C4-2B (cell line): ENCODE measurements at regions not wholly inside any gene's neighbourhood (a gene's known extent, or its start where the extent isn't known, plus 50 kb on each side); places are given as distances from the start of the nearest gene placed in this dataset.
A peak's percentile ranks its signal among the peaks of the same experiment; 100 is the strongest.
"Not testable (repeated sequence)": the region's sequence is repeated elsewhere in the genome, so short reads cannot be mapped to it uniquely, and the experiment has no call there.

Source experiments
- H3K27ac ChIP-seq: fragments of 450-650 bp; 2 replicates; pipeline ENCODE4 v1.5.1; 2017
- CTCF ChIP-seq: fragments of 450-650 bp; conservative IDR thresholded peaks from 2 replicates; pipeline ENCODE4 v1.5.1; 2017; ENCODE audit warnings: mild to moderate bottlenecking
- ZFX ChIP-seq: fragments of 450-650 bp; IDR thresholded peaks from 2 replicates; pipeline ENCODE4 v1.6.1; 2017

- H3K27ac ChIP-seq, result peak overlapping the region; percentile 54; the same call in 1 of the 2 replicates
- no peak for TF ChIP-seq ZFX
- no peak for TF ChIP-seq CTCF
Observed at GRCh38 chr15:69868756-69869155, 229.0 kb downstream of the TLE3 start.

DNA sequence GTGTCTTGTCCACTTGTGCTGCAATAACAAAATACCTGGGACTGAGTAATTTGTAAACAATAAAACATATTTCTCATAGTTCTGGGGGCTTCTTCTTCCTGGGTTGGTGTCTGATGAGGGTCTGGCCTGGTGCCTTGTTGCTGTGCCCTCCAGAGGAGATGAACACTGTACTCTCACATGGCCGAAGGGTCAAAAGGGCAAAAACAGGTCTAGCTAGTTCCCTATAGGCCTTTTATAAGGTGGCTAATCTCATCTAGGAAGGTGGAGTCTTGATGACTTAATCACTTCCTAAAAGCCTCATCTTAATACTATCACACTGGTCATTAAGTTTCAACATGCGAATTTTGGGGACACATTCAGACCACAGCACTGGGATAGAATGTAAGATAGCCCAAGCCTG, 228.4 kb downstream of the TLE3 start:
- TF ChIP-seq CTCF (no peak), ZFX (no peak)
- peak overlapping the region; percentile 54 for H3K27ac ChIP-seq

- TF ChIP-seq CTCF (no peak), ZFX (no peak)
- peak overlapping the region; percentile 54 for H3K27ac ChIP-seq
Observed at GRCh38 chr15:69869881-69870505, 227.7 kb downstream of the TLE3 start.

GRCh38 chr15:69871511-69872134, 226.1 kb downstream of the TLE3 start:
- H3K27ac ChIP-seq, result no peak overlapping the region
- TF ChIP-seq CTCF, result no peak

DNA sequence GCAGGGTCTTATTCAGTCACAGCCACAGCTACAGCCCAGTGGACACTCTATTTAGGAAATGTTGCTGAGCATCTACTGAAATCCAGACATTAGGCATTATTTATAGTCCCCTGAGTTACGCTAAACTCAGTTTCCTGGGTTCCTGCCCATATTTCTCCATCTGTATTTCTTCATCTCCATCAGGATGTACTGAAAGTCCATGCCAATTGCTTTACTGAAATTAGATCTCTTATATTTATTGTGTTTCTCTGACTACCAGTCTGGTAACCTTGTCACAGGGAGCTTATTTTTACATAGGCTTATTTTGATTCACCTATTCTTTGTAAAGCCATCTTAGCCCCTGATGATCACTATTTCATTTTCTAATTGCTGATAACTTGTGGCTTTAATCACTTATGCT, 223.9 kb downstream of the TLE3 start:
- TF ChIP-seq ZFX (no peak), CTCF (no peak)
- no peak overlapping the region for H3K27ac ChIP-seq

DNA sequence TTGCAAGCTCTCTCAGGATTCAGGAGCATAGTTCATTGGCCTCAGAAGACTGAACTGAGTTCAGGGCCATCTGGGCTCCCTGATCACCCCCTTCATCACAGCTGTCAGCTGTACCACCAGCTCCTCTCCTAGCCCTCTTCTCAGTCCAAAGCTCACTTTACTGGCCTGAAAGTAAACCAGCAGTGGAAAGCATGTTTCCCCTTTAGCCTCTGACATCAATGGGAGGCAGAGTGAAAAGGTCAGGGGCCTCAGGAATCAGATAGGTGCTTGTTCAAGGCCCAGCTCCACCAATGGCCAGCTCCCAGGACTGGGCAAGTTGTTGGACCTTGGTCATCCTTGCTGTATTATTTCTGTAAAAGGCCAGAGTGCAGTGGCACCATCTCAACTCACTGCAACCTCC, 223.4 kb downstream of the TLE3 start:
- TF ChIP-seq ZFX (no peak), CTCF (no peak)
- H3K27ac ChIP-seq, result no peak overlapping the region

- TF ChIP-seq CTCF, result no peak
- TF ChIP-seq ZFX, result no peak
- no peak overlapping the region for H3K27ac ChIP-seq
Observed at GRCh38 chr15:69876064-69876940, 221.4 kb downstream of the TLE3 start.

GRCh38 chr15:69879963-69880362, 217.8 kb downstream of the TLE3 start:
- H3K27ac ChIP-seq, result not testable (repeated sequence)
